ENCODE measurements at regions not wholly inside any gene's neighbourhood (a gene's known extent, or its start where the extent isn't known, plus 50 kb on each side); places are given as distances from the start of the nearest gene placed in this dataset.

GRCh38 chr5:74032617-74033016 lies 406.6 kb downstream of the ARHGEF28 start:
- no peak for DNase-seq (ENCODE audit: low read depth in 2 of 2)
- H3K4me3 ChIP-seq (replicated peaks in 1 of 2; ENCODE audit: low read depth in 2 of 2, low read length in 2 of 2), result no peak overlapping the region
- no peak for TF ChIP-seq CTCF (IDR thresholded peaks at IDR 0.05; ENCODE audit: low read depth, low read length)

GRCh38 chr5:74031536-74031935 lies 405.5 kb downstream of the ARHGEF28 start:
- TF ChIP-seq CTCF (IDR thresholded peaks at IDR 0.05; ENCODE audit: low read depth, low read length), result no peak
- no peak for DNase-seq (ENCODE audit: low read depth in 2 of 2)
- H3K4me3 ChIP-seq (replicated peaks in 1 of 2; ENCODE audit: low read depth in 2 of 2, low read length in 2 of 2), result no peak overlapping the region

- no peak for TF ChIP-seq CTCF (IDR thresholded peaks at IDR 0.05; ENCODE audit: low read depth, low read length)
- DNase-seq (ENCODE audit: low read depth in 2 of 2), result no peak
- H3K4me3 ChIP-seq (replicated peaks in 1 of 2; ENCODE audit: low read depth in 2 of 2, low read length in 2 of 2), result no peak overlapping the region
Observed at GRCh38 chr5:74030821-74031220, 404.8 kb downstream of the ARHGEF28 start.

- H3K4me3 ChIP-seq (replicated peaks in 1 of 2; ENCODE audit: low read depth in 2 of 2, low read length in 2 of 2), result no peak overlapping the region
- TF ChIP-seq CTCF (IDR thresholded peaks at IDR 0.05; ENCODE audit: low read depth, low read length), result no peak
- DNase-seq (ENCODE audit: low read depth in 2 of 2), result no peak
Observed at GRCh38 chr5:74030371-74030770, 404.4 kb downstream of the ARHGEF28 start.

GRCh38 chr5:74028976-74029375 lies 403.0 kb downstream of the ARHGEF28 start:
- no peak for TF ChIP-seq CTCF (IDR thresholded peaks at IDR 0.05; ENCODE audit: low read depth, low read length)
- H3K4me3 ChIP-seq (replicated peaks in 1 of 2; ENCODE audit: low read depth in 2 of 2, low read length in 2 of 2), result no peak overlapping the region
- no peak for DNase-seq (ENCODE audit: low read depth in 2 of 2)

GRCh38 chr5:74028406-74028805 lies 402.4 kb downstream of the ARHGEF28 start:
- H3K4me3 ChIP-seq (replicated peaks in 1 of 2; ENCODE audit: low read depth in 2 of 2, low read length in 2 of 2), result no peak overlapping the region
- TF ChIP-seq CTCF (IDR thresholded peaks at IDR 0.05; ENCODE audit: low read depth, low read length), result no peak
- no peak for DNase-seq (ENCODE audit: low read depth in 2 of 2)

- DNase-seq (ENCODE audit: low read depth in 2 of 2), result no peak
- H3K4me3 ChIP-seq (replicated peaks in 1 of 2; ENCODE audit: low read depth in 2 of 2, low read length in 2 of 2), result no peak overlapping the region
- no peak for TF ChIP-seq CTCF (IDR thresholded peaks at IDR 0.05; ENCODE audit: low read depth, low read length)
Observed at GRCh38 chr5:74027732-74028338, 401.8 kb downstream of the ARHGEF28 start.

Measured in cardiac fibroblast (primary cell).